Endodermal cell (in vitro differentiated cells): ENCODE measurements at regions not wholly inside any gene's neighbourhood (a gene's known extent, or its start where the extent isn't known, plus 50 kb on each side); places are given as distances from the start of the nearest gene placed in this dataset.

Experiments used
- DNase-seq: peaks from one replicate; pipeline ENCODE4 v3.0.0-alpha.2; 2017
- H3K27ac ChIP-seq: 2 replicates; pipeline ENCODE4 v1.5.1; 2013; ENCODE audit warnings: mild to moderate bottlenecking, low read depth, low read length, moderate library complexity
- H3K27me3 ChIP-seq: 2 replicates; pipeline ENCODE4 v1.6.1; 2013; ENCODE audit warnings: mild to moderate bottlenecking, low read length, moderate library complexity; ENCODE audit not compliant: insufficient read depth, control insufficient read depth, poor library complexity, severe bottlenecking
- H3K36me3 ChIP-seq: 2 replicates; pipeline ENCODE4 v1.7.0; 2013; ENCODE audit warnings: mild to moderate bottlenecking, low read length, moderate library complexity; ENCODE audit not compliant: control insufficient read depth, insufficient read depth
- H3K4me1 ChIP-seq: one replicate; pipeline ENCODE4 v1.7.0; 2013; ENCODE audit warnings: low read length; ENCODE audit not compliant: control insufficient read depth, insufficient read depth
- H3K4me3 ChIP-seq: 2 replicates; pipeline ENCODE4 v1.5.1; 2013; ENCODE audit warnings: mild to moderate bottlenecking, low read length, moderate library complexity
- H3K9ac ChIP-seq: 2 replicates; pipeline ENCODE4 v1.6.1; 2013; ENCODE audit warnings: mild to moderate bottlenecking, low read length, moderate library complexity; ENCODE audit not compliant: poor library complexity, severe bottlenecking; ENCODE audit errors: extremely low read depth
- H3K9me3 ChIP-seq: 2 replicates; pipeline ENCODE4 v1.6.1; 2013; ENCODE audit warnings: mild to moderate bottlenecking, low read length, moderate library complexity; ENCODE audit not compliant: control insufficient read depth
- H3K27ac Mint-ChIP-seq: 2 replicates; pipeline ENCODE4 v1.8.0; 2020; ENCODE audit warnings: mixed read lengths
- H3K27me3 Mint-ChIP-seq: 2 replicates; pipeline ENCODE4 v1.8.0; 2021; ENCODE audit warnings: mild to moderate bottlenecking, mixed read lengths; ENCODE audit not compliant: insufficient read depth
- H3K36me3 Mint-ChIP-seq: 2 replicates; pipeline ENCODE4 v1.8.0; 2020; ENCODE audit warnings: low read depth, mixed read lengths
- H3K4me1 Mint-ChIP-seq: 2 replicates; pipeline ENCODE4 v1.8.0; 2020; ENCODE audit warnings: mixed read lengths
- H3K4me3 Mint-ChIP-seq: 2 replicates; pipeline ENCODE4 v1.8.0; 2020; ENCODE audit warnings: mild to moderate bottlenecking, moderate library complexity, mixed read lengths
- H3K9me3 Mint-ChIP-seq: 2 replicates; pipeline ENCODE4 v1.8.0; 2020; ENCODE audit warnings: mild to moderate bottlenecking, mixed read lengths
- WGBS, 2 experiments: methylation state at CpG; one replicate each; pipeline versions ENCODE4 v1.1.5 to v1.1.7; 2013; ENCODE audit warnings: missing lambda C conversion rate in 2 of 2, mixed read lengths in 1 of 2; ENCODE audit not compliant: insufficient coverage in 1 of 2, insufficient read length in 1 of 2; 5-methylcytosine and 5-hydroxymethylcytosine counted together
- TF ChIP-seq, protein P1 (sequence below): fragments of 200-600 bp; sonication (generic); conservative IDR thresholded peaks from 2 replicates; pipeline ENCODE4 v1.5.0; 2021; ENCODE audit warnings: antibody characterized with exemption, mild to moderate bottlenecking

DNA sequence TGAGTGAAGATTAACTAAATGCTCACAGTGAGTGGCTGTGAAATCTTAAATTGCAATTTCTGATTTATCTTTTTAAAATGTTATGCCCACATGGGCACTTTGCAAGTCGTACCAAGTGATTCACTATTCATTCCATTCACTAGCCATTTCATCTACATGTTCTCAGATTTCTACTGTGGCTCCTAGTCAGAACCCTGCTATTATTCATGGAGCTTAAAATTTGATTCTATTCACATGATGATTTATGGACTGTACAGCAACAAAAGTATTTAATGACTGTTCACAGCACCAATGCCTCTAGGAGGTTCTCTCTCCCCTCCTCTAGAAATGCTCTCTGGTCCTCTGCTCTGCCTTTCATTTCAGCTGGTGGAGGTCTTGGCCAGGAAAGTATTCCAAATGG lies 133.5 kb upstream of the MAP3K7 start:
- H3K4me3 Mint-ChIP-seq = no peak overlapping the region
- Histone ChIP-seq H3K27ac (no peak overlapping the region), H3K9ac (no peak overlapping the region), H3K9me3 (no peaks in the 10 kb centered on the region), H3K4me1 (peaks cover 3% of the 10 kb centered on the region), H3K36me3 (no peaks in the 10 kb centered on the region), H3K27me3 (no peaks in the 10 kb centered on the region), H3K4me3 (no peak overlapping the region)
- no peaks in the 10 kb centered on the region for H3K9me3 Mint-ChIP-seq
- no peak for DNase-seq
- WGBS, 2 experiments = 77% methylated on average over 1 of the region's 1 CpG; no CpG with 5 or more reads in 1 of the 2 experiments
- no peaks in the 10 kb centered on the region for H3K27me3 Mint-ChIP-seq
- no peak overlapping the region for H3K27ac Mint-ChIP-seq
- TF ChIP-seq, protein P1, sequence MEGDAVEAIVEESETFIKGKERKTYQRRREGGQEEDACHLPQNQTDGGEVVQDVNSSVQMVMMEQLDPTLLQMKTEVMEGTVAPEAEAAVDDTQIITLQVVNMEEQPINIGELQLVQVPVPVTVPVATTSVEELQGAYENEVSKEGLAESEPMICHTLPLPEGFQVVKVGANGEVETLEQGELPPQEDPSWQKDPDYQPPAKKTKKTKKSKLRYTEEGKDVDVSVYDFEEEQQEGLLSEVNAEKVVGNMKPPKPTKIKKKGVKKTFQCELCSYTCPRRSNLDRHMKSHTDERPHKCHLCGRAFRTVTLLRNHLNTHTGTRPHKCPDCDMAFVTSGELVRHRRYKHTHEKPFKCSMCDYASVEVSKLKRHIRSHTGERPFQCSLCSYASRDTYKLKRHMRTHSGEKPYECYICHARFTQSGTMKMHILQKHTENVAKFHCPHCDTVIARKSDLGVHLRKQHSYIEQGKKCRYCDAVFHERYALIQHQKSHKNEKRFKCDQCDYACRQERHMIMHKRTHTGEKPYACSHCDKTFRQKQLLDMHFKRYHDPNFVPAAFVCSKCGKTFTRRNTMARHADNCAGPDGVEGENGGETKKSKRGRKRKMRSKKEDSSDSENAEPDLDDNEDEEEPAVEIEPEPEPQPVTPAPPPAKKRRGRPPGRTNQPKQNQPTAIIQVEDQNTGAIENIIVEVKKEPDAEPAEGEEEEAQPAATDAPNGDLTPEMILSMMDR = no peak
- H3K36me3 Mint-ChIP-seq = no peaks in the 10 kb centered on the region
- H3K4me1 Mint-ChIP-seq = peaks cover 12% of the 10 kb centered on the region

DNA sequence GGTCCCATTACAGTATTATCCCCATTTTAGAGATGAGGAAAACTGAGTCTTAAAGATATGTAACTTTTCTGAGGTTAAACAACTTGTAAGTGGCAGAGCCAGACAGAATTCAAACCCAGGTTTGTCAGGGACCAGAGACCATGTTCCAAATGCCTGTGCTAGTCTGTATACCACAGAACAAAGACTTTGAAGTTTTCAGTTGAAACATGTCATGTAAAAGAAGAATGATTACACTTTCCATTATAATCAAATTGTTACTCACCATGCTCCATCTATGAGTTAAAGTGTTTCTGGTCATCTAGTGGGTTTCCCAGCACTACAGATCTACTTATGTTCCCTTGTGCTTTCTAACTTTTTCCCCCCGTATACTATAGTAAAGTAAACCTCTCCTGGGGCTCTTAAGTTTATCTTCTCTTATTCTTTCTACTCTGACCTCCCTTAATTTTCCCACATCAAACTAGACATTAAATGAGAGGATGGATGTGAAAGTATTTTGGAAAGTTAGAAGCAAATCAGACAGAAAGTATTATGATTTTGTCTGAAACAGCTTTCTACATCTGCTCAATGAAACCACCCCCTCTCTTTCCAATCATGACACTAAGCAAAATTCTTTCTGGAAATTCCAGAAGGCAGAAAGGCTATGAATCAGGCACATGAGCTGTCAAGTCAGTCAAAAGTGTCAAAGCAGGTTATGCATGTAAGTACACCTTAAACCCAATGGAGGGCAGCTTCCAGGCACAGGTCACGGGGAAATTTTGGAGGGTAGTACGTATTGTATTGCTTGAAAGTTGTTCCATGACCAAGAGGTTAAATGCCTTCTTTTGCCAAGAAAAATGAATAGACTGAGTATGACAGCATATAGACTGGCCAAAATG lies 132.7 kb upstream of the MAP3K7 start:
- no peaks in the 10 kb centered on the region for H3K36me3 ChIP-seq
- H3K4me1 ChIP-seq = peaks cover 3% of the 10 kb centered on the region
- no peak for DNase-seq
- Mint-ChIP-seq H3K4me1 (peaks cover 13% of the 10 kb centered on the region), H3K27ac (no peak overlapping the region), H3K4me3 (no peak overlapping the region), H3K27me3 (no peaks in the 10 kb centered on the region), H3K9me3 (no peaks in the 10 kb centered on the region), H3K36me3 (no peaks in the 10 kb centered on the region)
- no peaks in the 10 kb centered on the region for H3K27me3 ChIP-seq
- no peak overlapping the region for H3K27ac ChIP-seq
- no peak overlapping the region for H3K4me3 ChIP-seq
- H3K9me3 ChIP-seq = no peaks in the 10 kb centered on the region
- no peak overlapping the region for H3K9ac ChIP-seq
- 86 to 95% methylated on average over 2 to 3 of the region's 3 CpGs for WGBS, 2 experiments
- TF ChIP-seq, protein P1 = no peak

DNA sequence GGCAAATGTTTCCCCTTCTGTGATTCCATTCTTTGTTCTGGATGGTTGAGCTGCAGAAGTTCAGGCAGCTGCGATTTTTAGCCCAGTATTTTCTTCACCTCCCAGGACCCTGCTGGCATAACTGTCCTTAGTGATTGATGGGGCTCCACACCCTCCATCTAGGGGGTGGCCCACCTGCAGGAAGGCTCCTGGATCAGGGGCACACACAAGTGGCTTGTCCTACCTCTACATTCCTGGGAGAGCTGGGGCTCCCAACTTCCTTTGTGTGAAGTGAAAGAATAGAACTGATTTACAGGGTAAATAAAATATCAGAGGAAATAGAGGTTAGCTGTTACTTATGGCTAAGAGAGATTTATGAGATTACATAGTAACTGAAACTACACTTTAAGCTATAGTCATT lies 129.5 kb upstream of the MAP3K7 start:
- Mint-ChIP-seq H3K9me3 (no peaks in the 10 kb centered on the region), H3K36me3 (no peaks in the 10 kb centered on the region), H3K4me3 (no peak overlapping the region), H3K27me3 (no peaks in the 10 kb centered on the region), H3K4me1 (peaks cover 8% of the 10 kb centered on the region), H3K27ac (no peak overlapping the region)
- Histone ChIP-seq H3K36me3 (no peaks in the 10 kb centered on the region), H3K4me3 (no peak overlapping the region), H3K27me3 (no peaks in the 10 kb centered on the region), H3K27ac (no peak overlapping the region), H3K4me1 (no peaks in the 10 kb centered on the region), H3K9ac (no peak overlapping the region), H3K9me3 (no peaks in the 10 kb centered on the region)
- 95% methylated on average over 1 of the region's 1 CpG; no CpG with 5 or more reads in 1 of the 2 experiments for WGBS, 2 experiments
- DNase-seq = no peak
- TF ChIP-seq, protein P1 = no peak
